Bronchial epithelial cell (primary cell): ENCODE measurements at regions not wholly inside any gene's neighbourhood (a gene's known extent, or its start where the extent isn't known, plus 50 kb on each side); places are given as distances from the start of the nearest gene placed in this dataset.
A peak's percentile ranks its signal among the peaks of the same experiment; 100 is the strongest.

ENCODE experiments used
- DNase-seq: peaks from one replicate; pipeline ENCODE4 v3.0.0-alpha.2; 2010; ENCODE audit warnings: low read depth
- FAIRE-seq: peaks from 2 replicates; lab custom pipeline; 2011; peaks lifted over from hg19 to GRCh38; lab: Jason Lieb, UNC
- H3K27me3 ChIP-seq: 2 replicates; pipeline ENCODE4 v1.5.1; 2011; ENCODE audit warnings: low read length; ENCODE audit not compliant: control insufficient read depth, insufficient read depth
- H3K36me3 ChIP-seq: 2 replicates; pipeline ENCODE4 v1.5.1; 2011; ENCODE audit warnings: low read length; ENCODE audit not compliant: control insufficient read depth, insufficient read depth
- H3K4me3 ChIP-seq: 2 replicates; pipeline ENCODE4 v1.5.1; 2011; ENCODE audit warnings: mild to moderate bottlenecking, low read depth, low read length, control low read depth
- CTCF ChIP-seq: IDR thresholded peaks from 2 replicates; pipeline ENCODE4 v1.5.1; 2011; ENCODE audit warnings: mild to moderate bottlenecking, moderate library complexity, low read length, control low read depth, inconsistent platforms; ENCODE audit not compliant: insufficient read depth, severe bottlenecking

DNA sequence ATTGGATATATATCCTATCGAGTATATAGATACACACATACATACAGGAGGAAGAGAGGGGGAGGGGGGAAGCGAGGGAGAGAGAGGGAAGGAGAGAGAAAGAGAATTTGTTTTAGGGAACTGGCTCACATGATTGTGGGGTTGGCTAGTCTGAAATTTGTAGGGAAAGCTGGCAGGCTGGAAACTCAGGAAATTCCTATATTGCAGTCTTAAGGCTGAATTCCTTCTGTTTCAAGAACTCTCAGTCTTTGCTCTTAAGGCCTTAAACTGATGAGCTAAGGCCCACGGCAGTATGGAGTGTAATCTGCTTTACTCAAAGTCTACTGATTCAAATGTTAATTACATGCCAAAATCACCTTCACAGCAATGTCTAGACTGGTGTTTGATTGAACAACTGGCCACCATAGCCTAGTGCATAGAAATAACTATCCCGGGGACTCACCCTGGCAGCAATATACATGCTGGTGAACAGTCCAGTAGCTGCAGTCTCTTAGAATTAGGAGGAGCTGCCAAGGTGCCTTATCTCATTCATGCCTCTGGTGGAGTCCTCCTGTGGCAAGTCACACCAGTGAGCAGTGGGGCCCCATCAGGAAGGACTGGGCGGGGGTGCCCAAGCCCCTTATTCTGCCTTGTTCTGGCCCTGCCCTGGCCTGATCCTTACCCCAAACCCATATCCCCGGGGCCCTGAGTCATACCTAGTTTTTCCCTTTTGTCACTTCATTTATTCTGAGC is 59.7 kb upstream of the AMPD3 start:
- Histone ChIP-seq H3K4me3 (no peak overlapping the region), H3K36me3 (no peaks in the 10 kb centered on the region), H3K27me3 (no peaks in the 10 kb centered on the region)
- DNase-seq (no peak), FAIRE-seq (no peak)
- TF ChIP-seq CTCF = no peak

GRCh38 chr11:10396771-10397170 is 58.3 kb upstream of the AMPD3 start:
- Histone ChIP-seq H3K36me3 (no peaks in the 10 kb centered on the region), H3K4me3 (no peak overlapping the region), H3K27me3 (no peaks in the 10 kb centered on the region)
- no peak for TF ChIP-seq CTCF
- FAIRE-seq = peak; percentile 81
- no peak for DNase-seq

DNA sequence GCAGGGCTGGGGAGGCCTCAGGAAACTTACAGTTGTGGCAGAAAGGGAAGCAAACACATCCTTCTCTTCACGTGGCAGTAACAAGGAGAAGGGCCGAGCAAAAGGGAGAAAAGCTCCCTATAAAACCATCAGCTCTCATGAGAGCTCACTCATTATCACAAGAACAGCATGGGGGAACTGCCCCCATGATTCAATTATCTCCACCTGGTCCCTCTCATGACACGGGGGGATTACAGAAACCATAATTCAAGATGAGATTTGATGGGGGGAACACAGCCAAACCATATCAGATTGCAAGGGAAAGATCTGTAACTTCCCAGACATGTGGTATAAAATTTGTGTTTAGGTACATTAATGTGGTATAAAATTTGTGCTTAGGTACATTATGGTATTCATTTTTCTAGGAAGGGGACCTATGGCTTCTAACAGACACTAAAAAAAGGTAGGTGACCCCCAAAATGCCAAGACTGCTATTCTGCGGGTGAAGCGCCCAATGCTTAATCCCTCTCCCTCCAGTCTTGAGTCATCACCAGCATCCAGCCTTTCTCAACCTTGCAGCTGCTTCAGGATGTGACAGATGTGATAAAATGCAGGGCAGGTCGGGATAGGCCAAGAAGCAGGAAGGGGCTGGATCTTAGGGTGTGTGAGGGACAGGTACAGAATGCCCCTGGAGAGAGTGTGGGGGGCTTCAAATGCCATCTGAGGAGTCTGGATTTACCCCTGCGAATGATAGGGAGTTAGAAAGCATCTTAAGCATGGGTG is 57.7 kb upstream of the AMPD3 start:
- Histone ChIP-seq H3K4me3 (no peak overlapping the region), H3K36me3 (no peaks in the 10 kb centered on the region), H3K27me3 (no peaks in the 10 kb centered on the region)
- DNase-seq = no peak
- no peak for TF ChIP-seq CTCF
- FAIRE-seq = peak; percentile 52

GRCh38 chr11:10398525-10398924 is 56.5 kb upstream of the AMPD3 start:
- no peak for TF ChIP-seq CTCF
- DNase-seq (no peak), FAIRE-seq (no peak)
- Histone ChIP-seq H3K4me3 (no peak overlapping the region), H3K27me3 (no peaks in the 10 kb centered on the region), H3K36me3 (no peaks in the 10 kb centered on the region)

- DNase-seq (no peak), FAIRE-seq (peak; percentile 73)
- Histone ChIP-seq H3K36me3 (no peaks in the 10 kb centered on the region), H3K4me3 (no peak overlapping the region), H3K27me3 (no peaks in the 10 kb centered on the region)
- TF ChIP-seq CTCF = no peak
Measured at GRCh38 chr11:10400856-10401255, 54.2 kb upstream of the AMPD3 start.
